G401 (cell line): ENCODE measurements at regions not wholly inside any gene's neighbourhood (a gene's known extent, or its start where the extent isn't known, plus 50 kb on each side); places are given as distances from the start of the nearest gene placed in this dataset.

Experiments used
- DNase-seq: peaks from one replicate; pipeline ENCODE4 v3.0.0-alpha.2; 2015; ENCODE audit warnings: low spot score
- in situ Hi-C: cut with HindIII; loops from 2 replicates; pipeline ENCODE4 v1.10.0; 2016; ENCODE audit warnings: low sequenced_read_pairs, mixed read lengths

DNA sequence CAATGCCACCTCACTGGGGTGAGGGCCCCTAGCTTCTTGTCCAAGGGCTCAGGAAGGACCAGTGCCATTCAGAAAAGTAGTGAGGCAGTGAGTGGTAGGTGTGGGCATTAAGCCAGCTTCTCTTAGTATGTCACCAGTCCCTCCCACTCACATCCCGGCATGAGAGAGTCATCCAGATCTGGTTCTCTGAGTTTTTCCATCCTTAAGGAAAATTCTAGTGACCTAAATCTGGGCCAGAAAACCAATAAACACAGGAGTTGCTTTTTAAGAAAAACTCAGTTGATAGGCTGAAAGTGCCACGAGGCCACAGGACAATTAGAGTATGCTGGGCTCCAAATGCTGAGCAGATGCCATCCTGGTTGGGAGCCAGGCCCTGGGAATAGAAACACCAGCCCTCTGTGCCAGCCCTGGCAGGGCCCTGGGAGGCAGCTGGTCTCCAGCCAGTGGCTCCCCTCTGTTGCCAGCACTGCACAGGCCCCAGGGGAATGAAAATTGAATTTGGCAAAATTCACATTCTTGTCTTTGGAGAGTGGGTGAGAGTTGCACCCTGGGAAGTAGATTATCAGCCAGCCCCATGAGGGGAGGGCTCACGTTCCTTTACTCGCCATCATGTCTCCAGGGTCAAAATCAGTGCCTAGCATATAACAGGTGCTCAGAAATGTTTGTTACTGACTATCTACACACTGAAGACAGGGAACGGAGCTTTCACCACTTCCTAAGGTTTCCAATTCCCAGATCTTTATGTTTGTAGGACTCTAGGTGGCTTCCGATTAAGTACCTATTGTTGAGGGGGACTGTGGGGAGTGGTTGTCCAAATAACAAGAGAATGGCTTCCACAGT is 52.8 kb downstream of the FAM43A start:
- DNase-seq: peak; percentile 96
- in situ Hi-C loops: no loop called here

DNA sequence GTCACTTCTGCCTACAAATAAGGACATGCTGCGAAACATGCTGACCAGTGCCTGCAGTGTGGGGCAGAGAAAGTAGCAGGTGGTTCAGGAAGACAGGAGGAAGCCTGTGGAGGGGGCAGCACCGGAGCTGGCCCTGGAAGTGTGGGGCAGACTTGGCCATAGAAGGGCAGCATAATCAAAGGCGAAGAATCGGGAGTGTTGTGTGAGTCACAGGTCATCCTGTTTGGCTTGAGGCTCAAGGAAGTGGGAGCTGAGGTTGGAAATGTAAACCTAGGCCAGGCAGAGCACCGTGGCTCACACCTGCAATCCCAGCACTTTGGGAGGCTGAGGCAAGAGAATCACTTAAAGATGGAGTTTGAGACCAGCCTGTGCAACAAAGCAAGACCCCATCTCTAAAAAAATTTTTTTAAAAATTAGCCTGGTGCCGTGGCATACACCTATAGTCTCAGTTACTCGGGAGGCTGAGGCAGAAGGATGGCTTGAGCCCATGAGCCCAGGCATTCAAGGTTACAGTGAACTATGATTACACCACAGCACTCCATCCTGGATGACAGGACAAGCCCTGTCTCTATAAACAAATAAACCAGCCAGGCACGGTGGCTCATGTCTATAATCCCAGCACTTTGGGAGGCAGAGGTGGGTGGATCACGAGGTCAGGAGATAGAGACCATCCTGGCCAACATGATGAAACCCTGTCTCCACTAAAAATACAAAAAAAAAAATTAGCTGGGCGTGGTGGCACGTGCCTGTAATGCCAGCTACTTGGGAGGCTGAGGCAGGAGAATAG is 54.0 kb downstream of the FAM43A start:
- DNase-seq: no peak
- in situ Hi-C loops: no loop called here

DNA sequence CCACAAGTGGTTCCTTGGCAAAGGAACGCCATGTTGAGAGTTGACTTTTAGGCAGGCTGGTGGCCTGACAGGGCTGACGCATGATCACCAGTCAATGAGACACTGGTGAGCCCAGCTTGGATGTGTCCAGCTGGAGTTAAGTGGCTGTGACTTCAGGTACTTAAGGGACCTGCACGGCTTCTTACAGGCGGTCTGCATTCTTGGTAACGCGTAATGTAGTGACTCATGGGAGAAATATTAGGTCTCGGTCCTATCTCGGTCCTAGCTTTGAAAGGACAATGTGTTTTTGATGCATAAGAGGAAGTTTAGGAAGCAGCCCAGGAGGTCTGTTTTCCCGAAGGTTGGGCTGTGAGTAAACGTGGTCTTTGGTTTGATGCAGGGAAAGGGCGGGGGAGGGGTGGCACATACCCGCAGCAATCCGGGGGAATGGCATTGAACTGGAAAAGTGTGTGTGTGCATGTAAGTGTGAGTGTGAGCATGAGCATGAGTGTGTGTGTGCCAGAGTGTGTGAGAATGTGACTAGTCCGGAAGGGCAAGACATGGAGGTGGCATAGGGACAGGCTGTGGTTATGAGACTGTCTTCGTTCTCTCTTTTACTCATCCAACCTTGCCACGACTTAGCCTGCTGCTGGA is 55.3 kb downstream of the FAM43A start:
- in situ Hi-C loops: no loop called here
- DNase-seq: no peak

DNA sequence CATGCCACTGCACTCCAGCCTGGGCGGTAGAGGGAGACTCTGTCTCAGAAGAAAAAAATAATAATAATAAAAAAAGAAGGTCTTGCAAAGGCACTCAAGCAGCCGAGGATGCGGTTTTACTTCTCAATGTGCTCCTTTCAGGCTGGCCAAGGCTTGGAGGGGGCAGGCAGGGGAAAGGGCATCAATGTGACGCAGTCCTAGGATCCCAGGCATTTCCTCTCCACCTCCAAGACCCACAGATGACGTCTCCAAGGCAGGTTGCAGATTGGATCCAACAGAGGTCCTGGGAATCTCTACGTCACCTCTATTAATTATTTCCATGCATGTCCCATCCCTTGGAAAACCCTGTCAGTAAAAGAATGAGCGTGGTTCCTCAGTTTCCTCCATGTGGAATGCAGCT is 56.2 kb downstream of the FAM43A start:
- in situ Hi-C loops: no loop called here

DNA sequence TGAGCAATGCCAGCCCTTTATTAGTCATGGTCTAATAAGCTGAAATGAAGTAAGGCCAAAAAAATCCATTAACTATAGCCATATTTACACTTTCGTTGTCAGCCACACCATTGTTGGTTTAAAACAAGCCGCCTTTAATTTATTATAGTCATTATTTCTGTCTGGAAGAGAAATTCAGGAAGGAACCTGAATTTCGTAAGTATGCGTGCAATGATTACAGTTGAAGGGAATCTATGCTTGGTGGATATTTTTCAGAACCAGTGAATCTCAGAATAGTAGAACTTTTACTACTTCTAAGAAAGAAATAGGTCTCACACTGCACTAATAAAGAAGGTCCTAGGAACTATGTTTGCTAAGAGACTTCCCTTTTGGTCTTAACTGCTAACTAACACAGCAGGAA is 59.1 kb downstream of the FAM43A start:
- no peak for DNase-seq
- in situ Hi-C loops: no loop called here

More for the DNA sequence above, 56.2 kb downstream of the FAM43A start:
- no peak for DNase-seq

DNA sequence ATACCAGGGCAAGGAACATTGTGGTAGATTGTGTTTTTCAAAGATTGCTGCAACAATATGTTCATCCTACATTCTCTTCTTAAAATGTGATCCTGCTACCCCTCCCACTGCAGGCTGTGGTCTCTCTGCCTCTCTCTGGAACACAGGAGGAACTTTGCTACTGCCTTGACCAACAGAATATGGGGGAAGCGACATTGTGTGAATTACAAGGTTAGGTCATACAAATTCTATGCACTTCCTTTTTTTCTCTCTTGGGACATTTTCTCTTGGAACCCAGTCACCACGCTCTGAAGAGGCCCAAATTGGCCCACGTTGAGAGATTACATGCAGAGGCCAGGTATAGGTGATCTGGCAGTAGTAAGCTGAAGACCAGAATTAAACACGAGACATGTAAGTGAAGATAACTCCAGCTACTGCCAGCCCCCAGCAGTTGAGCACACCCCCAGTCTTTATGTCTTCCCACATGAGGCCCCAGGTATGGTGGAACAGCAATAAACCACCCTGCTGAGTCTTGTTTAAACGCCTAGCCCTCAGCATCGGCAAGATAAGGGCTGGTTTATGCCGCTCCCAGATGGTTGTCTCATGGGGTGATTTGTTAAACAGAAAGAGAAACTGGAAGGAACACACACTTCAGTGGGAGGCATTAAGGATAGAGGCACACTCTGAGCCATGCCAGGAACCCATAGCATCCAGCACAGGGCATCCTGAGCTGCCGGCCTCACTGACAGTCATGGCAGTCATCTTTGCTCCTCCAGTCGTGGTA is 59.9 kb downstream of the FAM43A start:
- no peak for DNase-seq
- in situ Hi-C loops: no loop called here

DNA sequence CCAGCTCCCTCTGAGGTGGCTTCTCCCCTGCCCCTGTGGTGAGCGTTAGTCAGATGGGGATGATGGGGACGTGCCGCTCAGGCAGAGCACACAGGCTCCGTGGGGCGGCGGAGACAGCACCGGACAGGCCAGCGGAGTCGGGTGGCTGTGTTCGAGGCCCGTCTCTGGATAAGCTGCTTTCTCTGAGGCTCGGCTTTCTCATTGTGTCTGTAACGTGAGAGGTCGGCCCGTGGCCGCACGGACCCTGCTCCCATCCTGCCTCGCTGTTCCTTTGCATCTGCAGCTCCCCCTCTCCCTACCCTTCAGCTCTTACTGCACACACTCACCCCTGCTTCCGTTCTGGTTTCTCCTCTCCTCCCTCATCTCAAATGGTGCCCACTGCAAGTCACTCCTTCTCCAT is 62.5 kb downstream of the FAM43A start:
- in situ Hi-C loops: no loop called here
- DNase-seq: no peak

DNA sequence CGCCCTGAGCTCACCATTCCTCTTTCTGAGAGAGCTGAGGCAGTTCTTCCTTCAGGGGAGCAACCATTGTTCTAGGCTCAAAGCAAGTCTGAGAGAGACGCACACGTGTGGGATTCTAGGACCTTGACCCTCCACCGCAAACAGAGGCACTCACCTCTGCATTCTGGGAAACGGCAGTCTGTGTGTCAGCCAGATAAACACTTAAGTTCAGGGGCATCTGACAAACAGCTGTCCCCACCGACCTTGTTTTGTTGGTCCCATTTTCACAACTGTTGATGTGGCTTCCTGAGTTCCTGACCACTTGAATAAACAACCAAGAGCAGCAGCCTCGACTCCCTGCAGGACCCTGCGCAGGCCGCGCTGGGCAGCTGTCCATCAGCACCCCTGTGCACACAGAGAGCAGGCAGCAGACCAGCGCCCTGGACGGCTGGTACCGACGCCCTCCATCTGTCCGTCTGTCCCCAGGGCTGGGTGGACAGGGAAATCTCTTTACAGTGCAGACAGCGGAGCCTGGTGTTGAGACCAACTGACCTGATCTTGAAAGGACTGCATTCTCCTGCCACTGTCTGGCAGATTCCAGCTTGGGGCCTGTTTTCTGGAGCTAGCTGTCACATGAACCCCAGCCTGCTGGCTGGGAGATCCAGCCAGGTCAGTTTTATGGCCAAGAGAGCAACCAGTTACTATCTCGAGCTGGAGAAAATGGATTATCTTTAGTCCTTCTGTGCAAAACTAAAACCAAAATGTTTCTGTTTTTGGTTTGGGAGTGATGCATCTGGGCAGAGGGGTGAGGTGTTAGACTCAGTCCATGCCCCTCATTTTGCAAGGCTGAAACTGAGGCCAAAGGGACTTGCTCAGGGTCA is 64.2 kb downstream of the FAM43A start:
- in situ Hi-C loops: no loop called here
- DNase-seq: no peak

DNA sequence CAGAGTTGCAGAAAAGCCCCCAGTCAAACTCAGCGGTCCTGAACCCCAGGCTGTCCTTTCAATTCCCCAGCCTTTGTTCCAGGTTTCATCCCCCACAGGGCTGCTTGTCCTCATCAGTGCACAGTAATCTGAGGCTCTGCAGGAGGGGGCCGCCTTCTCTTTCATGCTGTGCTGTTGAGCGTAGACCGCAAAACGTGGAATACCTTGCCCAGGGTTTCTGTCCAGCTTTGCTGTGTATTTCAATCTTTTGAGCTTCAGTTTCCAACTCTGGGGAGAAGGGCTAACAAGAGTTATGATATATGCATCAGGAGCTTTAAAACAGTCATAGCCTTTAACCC is 64.8 kb downstream of the FAM43A start:
- DNase-seq: no peak
- in situ Hi-C loops: no loop called here

DNA sequence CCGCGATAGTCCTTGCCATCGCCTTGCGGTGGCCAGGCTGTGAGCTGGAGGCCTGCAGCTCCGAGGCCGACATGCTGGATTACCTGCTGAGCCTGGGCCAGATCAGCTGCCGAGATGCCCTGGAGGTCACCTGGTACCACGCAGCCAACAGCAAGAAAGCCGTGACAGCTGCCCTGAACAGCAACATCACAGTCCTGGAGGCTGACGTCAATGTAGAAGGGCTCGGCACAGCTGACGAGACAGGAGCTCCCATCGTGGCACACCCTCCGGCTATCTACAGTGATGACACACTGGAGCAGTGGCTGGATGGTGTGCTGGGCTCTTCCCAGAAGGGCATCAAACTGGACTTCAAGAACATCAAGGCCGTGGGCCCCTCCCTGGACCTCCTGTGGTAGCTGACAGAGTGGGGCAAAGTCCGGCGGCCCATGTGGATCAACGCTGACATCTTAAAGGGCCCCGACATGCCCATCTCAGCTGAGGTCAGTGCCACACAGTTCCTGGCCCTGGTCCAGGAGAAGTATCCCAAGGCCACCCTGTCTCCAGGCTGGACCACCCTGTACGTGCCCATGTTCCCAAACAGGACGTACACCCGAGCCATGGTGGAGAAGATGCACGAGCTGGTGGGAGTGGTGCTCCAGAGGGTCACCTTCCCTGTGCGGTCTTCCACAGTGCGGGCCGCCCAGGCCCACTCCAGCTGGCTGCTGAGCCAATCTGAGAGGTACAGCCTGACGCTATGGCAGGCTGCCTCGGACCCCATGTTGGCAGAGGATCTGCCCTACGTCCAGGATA is 70.2 kb downstream of the FAM43A start:
- no peak for DNase-seq
- in situ Hi-C loops: no loop called here

DNA sequence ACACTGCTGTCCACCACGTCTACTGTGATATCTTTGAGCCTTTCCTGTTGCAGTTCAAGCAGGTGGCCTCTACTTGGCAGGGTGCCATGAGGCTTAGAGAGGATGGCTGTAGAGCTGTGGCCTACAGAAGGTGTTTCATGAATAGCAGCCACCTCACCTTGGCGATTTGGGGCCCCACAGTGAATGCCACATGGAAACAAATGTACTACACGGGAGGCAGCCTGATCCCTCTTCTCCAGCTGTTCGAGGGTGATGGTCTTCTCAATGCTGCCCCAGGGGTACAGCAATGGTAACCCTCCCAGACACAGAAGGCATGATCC is 70.7 kb downstream of the FAM43A start:
- in situ Hi-C loops: no loop called here
- peak; percentile 14 for DNase-seq

DNA sequence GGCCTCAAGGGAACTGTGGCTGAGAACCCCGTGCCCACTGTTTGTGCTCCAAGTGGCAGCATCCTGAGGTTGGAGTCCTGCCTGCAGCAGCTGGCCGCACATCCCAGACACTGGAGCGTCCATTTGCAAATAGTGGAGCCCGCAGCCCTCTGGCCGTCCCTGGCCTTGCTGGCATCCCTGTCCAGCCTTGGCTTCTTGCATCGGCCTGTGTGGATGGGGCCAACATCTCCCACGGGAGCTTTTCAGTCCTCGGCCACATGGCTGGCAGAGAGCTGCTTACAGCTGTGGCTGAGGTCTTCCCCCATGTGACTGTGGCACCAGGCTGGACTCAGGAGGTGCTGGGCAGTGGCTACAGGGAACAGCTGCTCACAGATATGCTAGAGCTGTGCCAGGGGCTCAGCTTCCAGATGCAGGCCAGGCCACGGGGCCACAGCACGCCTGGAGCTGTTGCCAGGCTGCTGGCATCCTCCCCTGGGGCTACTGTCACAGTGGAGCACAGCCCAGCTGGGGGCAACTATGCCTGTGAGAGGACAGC is 71.2 kb downstream of the FAM43A start:
- peak; percentile 12 for DNase-seq
- in situ Hi-C loops: no loop called here

DNA sequence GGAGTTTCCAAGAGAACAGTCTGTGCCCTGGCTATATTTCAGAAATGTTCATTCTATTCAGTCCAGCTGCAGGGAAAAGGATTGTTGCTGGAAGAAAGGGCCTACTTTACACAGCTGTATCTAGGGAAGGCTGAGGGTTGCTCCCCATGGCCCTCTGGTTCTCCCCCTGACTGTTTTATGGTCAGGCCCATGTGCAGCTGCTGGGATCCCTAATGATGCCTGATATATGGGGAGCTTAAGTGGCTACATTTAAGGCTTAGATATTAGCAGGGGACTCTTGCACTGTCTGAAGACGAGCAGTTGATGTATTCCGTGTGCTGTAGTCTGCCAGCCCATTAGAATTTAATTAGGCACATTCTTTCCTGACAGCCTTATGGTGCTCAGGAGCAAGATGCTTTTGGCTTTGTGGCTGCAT is 72.0 kb downstream of the FAM43A start:
- in situ Hi-C loops: no loop called here
- no peak for DNase-seq

DNA sequence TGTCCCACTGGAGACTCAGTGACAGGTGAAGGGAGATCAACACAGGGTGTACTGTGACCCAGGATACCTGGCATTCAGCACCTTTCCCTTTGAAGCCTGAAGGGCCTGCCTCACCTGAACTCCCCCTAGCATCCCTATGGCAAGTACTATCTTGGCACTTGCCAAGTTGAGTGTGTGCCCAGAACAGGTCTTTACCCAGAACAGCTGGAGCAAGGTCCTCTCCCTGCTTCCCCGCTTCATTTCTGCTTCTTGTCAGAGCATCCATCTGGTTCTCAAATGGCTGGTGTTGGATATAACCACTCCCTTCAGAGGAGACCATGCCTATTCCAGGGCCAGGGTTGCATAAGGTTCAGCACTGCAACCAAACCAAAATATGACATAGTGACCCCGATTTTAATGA is 73.0 kb downstream of the FAM43A start:
- in situ Hi-C loops: no loop called here
- DNase-seq: no peak

DNA sequence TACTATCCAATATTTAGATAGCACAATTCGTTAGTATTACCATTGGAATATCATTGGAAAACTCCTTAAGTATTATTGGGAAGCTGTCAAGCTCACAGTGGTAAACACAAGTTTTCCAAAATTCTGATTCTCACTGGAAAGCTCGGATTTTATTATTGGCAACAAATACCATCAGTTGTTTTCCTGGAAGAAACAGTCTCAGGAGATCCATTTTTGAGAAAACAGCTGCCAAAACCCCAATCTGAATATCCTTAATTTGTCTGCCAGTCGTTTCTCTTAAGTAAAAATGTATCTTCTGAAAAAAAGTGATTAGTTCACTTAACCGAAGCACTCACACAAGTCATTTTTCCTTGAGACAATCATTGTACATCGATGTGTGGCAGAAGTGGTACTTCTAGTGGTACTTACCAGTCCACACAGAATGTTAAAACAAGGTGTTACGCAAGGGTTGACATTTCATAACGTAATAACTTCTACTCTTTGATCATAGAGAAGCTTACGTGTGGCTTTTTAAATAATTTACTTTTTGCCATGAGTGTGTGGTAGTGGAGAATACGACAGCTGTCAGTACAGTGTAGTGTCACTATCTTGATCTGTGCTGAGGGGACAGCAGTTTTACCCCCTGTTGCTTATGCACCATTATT is 74.9 kb downstream of the FAM43A start:
- no peak for DNase-seq
- in situ Hi-C loops: no loop called here

DNA sequence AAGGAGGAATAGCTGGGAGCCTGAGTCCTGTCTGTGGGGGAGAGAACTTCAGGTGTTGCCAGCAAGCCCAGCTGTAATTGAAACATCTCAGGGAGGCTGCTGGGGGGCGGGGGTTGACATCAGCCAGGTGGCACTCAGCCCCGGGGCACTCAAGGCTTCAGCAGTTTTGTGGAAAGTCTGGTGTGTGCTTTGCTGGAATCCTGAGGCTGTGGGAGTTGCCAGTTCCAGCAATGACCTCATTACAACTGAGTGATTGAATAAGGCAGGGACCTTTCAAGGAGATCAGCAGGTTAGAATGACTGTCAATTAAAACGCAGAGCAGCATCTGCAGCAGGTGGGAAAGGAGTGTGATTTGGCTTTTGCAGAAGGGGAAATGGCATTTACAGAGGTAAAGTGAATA is 75.7 kb downstream of the FAM43A start:
- DNase-seq: no peak
- in situ Hi-C loops: no loop called here

DNA sequence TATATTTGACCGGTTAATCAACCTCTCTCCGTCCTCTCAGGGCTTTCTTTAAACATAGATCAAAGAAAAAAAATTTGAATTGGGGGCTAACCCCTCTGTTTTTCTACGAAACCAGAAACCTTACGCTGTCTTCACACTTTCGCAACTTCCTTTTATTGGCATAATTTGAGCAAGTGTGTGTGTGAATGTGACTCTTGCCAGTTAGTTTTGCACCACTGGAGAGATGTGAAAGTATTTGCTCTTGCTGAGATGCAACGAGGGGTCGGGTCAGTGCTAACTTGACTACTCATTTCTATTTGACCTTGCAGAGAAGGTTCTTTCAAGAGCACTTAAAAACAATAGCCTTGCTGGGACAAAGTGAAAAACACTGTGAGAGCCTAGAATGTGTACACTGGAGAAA is 81.2 kb downstream of the FAM43A start:
- in situ Hi-C loops: no loop called here
- DNase-seq: no peak
